Activated CD4-positive, alpha-beta T cell treated with anti-CD3 and anti-CD28 coated beads, Interleukin-2, Interleukin-4, amounts not matched to agents 100 ng/mL and 50 ng/mL, durations not matched to agents 16 hours and 8 hours (primary cell): ENCODE measurements at regions not wholly inside any gene's neighbourhood (a gene's known extent, or its start where the extent isn't known, plus 50 kb on each side); places are given as distances from the start of the nearest gene placed in this dataset.
A peak's percentile ranks its signal among the peaks of the same experiment; 100 is the strongest.
"Not testable (repeated sequence)": the region's sequence is repeated elsewhere in the genome, so short reads cannot be mapped to it uniquely, and the experiment has no call there.

ENCODE experiments used
- DNase-seq: peaks from one replicate; pipeline ENCODE4 v3.0.0-alpha.2; 2020; ENCODE audit warnings: low spot score

DNA sequence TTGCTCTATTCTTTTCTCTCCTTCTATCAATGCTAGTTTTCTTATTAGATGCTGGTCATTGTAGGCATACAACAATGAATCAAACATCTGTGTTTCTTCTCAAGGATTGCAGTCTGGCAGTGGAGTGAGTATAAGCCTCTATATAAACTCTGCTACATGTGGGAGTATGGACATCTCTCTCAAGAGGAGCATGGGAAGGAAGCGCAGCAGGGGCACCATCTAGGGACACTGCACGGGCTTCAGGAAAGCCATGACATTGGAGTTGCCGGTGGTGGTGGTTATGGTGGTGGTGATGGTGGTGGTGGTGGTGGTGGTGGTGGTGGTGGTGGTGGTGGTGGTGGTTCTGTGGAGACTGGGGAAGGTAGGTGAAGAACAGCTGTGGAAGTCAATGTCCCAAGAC is 462.6 kb downstream of the RNF144A start:
- DNase-seq, result no peak

DNA sequence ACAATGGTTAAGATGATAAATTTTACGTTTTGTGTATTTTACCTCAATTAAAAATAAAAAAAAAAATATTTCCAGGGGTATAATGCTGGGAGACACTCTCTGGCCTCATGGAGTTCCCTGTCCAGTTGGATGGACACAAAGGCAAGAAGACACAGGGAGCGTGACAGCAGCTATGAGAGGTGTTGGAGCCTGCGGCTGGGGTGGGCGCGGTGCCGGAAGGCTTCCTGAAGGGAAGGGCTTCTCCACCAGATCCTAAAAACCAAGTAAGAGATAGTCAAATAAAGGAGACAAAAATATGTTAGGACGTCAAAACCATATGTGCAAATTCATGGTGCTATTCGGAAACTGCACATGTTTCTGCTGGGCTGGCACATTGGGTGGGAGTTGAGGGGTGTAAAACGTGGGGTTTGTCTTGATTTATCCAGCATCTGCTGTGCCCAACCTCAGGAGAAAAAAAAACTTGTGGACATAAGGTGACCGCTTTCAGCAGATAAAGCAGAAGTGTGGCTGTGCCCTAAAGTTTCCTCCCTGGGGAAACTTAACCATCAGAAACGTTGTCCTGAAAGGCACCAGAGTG is 467.6 kb downstream of the RNF144A start:
- DNase-seq, result no peak

DNA sequence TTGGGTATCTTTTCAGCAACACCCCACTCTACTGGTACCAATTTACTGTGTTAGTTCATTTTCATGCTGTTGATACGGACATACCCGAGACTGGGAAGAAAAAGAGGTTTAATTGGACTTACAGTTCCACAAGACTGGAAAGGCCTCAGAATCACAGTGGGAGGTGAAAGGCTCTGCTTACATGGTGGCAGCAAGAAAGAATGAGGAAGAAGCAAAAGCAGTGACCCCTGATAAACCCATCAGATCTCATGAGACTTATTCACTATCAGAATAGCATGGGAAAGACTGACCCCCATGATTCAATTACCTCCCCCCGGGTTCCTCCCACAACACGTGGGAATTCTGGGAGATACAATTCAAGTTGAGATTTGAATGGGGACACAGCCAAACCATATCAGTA is 473.1 kb downstream of the RNF144A start:
- DNase-seq, result not testable (repeated sequence)

DNA sequence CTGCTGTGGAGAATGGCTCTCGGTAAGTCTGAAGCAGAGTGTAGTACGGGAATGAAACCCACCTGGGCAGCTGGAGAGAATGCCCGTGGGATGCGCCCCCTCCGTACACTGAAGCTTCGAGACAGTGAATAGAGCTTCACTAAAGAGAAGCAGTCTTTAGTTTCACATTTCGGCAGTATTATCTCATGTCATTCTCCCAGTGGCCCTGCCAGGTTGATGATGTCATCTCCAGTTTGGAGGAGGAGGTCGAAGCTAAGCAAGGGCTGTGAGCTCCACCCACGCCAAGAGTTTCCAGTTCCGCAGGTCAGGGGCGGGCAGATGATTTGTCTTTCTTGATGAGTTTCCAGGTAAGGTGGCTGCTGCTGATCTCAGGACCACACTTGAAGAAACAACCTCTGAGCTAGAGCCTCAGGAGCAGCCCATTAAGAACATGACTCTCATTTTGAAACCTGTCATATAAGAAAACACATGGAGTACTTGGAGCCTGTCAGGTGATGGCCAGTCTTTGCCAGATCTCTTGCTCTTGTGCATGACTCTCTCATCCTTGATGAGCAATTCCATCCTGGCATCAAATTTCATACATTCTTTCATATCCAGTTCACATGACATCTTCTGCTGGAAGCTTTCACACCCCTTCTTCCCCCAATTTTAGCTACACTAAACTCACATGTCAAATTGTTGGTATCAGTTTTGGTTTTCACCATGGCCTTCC is 475.0 kb downstream of the RNF144A start:
- DNase-seq, result no peak

DNA sequence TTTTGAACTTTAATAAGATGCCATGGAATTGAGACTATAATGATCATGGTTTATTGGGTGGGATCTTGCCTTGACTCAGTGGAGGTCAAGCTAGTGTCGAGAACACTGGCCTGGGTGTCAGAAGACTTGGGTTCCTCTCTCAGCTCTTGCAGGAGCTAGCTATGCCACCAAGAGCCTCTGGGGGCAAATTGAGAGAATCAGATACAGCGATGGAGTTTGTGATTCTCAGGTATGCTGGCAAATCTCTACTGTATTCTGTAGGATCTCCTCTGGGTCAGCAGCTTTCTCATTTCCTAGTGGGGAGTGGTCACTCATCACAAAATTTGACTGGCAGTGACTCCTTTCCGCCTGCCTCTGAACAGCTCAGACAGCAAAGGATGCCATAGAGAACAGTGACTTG is 477.0 kb downstream of the RNF144A start:
- DNase-seq, result no peak

DNA sequence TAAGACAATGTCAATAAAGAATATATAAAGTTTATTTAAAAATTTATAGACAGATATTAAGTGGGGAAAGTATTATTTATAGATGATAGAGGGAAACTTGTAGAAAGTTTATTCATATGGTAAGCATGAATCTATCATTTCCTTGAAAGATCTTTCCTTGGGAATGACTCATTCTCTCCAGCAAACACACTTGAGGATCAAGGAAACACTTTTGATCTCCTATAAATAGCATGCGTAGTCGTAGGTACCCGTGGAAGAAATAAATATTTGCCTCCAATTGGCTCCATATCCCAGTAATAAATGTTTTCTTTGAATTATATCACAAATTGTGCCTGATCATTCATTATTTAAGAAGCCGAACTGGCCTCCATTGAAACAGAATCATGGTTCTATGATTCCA is 483.4 kb downstream of the RNF144A start:
- no peak for DNase-seq

DNA sequence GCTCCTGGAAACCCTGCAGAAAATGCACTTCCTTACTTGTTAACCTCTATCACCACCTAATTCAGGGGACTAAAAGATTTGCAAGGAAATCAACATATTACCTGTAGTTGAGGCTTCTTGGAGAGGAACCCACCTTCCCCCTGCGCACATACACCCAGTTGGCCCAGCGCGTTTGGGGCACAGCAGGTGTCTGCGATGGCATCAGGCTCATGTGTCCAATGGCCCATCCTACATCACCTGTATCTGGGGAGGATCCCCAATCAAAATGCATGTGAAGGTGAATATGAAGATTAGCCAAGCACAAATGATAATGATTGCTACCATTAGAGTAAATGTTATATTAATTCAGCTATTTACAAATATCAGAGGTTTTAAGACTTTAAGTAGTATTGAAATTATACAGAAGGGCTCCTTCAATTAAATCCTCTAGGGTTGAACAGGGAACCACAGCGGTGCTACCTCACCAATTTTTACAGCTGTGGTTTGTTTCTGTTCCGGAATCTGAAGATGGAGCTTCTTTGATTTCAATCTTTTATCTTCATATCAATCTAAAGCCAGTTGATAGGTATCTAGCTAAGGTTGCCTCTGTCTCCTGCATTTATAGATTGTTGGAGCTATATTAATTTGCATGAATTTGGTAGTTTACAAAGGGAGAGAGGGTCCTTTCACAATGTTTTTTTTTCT is 486.0 kb downstream of the RNF144A start:
- DNase-seq, result no peak

DNA sequence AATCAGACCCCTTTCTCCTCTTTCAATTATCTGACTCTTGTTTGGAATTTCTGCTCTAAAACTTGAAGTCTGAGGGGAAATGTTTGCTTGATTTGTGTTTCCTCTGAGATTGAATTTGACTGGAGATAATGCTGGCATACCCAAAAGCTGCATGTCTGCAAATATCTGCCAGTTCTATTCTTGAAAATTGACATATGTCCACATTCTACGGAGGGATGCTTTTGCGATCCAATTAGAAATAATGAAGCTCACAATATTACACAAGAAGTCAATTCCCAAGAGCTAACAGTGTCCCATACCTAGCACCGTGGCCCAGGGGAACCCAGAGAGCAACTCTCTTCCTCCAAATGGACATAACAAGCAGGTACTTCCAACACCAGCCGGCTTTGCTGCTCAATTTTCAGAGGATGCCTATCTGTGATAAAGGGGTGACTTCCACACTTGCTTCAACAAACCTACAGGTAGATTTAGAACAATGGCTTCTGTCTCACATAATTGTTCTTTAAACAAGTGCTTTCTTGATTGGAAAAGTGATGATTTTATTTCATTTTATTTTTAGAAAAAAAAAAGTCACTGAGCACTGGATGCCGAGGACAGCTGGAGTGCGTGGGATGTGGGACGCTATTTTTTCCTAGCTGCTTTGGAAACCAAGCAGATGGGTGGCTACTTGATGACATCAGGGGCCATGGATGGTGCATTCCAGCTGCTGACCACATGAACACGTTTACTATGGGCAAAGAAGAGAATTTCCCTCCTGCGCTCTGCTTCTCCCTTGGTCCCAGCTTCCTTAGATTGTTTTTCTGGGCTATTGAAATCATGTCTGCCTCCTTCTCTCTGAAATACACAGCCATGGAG is 488.9 kb downstream of the RNF144A start:
- no peak for DNase-seq

DNA sequence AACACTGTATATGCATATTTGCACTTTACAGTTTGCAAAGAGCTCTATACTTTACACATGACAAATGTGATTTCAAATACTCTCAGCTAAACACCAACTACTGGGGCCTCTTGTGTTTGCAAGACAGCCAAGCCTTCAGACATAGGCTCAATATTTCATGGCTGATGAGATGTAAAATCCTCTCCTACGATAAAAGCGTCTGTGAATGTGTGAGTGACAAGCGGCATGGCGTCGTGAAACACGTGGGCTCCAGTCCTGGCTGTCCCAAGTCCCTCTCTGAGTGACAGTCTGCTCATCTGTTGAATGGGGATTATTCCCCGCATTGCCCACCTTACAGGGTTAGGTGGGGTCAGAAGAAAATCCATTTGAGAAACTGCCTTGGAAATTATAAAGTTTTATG is 489.8 kb downstream of the RNF144A start:
- no peak for DNase-seq

DNA sequence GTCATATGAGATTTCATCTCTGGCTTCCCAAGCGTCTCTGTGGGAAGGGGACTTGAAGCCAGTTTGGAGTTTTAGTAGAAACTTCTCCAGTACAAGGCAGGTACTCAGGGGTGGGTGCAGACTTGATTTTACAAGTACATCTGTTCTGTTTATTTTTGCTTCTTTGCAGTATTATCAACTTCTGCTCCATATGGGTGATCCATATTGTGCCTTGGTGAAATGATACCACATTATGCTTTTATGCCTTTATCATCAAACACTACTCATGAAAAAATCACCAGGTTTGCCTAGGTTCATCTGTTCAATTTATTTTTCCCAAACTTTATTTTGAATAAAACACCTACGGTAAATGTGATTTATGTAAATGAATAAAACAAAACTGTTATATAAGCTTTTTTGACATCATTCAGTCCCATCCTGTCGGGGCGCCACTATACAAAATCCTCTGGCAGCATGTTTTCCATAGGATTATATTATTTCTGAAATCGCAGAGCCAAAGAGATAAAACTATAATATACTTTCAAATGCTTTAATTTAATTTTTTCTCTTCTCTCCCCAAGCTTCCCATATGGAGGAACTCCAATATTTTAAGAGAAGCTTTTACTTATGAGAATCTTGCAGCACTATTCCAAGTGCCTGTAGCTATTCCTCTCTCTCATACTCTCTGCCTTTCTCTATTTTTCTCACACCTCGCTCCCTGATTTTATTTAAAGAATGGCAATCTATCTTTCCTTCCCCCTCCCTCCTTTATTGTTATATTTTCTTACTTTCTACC is 490.9 kb downstream of the RNF144A start:
- DNase-seq, result no peak

DNA sequence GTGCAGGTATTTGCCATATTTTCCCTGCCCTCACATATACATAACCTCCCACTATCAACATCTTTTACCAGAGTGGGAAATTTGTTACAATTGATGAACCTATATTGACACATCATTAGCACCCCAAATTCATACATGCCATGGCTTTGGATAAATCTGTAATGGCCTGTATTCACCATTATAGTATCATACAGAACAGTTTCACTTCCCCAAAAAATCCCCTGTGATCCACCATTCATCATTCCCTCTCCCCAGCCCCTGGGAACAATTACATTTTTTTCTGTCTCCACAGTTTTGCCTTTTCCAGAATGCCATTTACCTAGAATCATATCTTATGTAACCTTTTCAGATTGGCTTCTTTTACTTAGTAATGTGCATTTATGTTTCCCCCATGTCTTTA is 494.5 kb downstream of the RNF144A start:
- DNase-seq, result no peak

DNA sequence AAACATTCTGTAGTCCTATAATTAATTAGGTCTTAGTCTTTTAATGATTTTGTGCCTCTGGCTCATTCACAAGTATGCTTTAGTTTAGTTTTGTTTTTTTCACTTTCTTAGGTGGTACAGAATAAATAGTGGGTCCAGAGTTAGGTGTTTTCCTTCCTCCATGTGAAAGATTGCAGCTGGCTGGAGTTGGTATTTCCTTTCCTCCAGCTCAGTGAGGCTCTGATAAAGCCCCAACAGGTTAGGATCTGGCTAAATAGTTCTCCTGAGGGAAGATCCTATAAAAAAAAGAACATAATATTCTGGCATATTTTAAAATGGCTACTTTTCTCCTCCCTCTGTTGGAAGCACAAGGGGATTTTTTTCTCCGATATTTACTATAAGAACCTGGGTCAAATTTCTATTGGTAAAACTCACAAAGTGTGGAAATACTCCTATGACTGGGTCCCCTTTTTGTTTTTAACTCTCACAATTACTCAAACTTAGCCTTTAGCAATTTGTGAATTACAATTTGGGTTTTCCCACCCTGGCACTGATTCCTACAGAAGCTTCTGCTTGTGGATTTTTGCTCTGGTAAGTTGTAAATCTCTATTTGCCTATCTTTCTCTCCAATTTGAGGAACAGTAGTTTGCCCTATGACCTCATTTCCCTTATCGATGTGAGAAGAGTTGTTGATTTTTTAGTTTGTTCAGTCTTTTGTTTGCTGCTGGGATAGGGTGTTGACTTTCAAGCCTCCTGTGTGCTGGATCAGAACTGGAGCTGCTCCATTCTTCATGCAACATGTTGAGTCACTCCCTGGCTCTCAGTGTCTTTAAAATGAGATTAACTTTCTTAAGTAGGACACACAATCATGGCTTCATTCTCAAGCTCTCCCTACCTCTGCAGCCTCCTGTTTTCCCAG is 500.9 kb downstream of the RNF144A start:
- no peak for DNase-seq

DNA sequence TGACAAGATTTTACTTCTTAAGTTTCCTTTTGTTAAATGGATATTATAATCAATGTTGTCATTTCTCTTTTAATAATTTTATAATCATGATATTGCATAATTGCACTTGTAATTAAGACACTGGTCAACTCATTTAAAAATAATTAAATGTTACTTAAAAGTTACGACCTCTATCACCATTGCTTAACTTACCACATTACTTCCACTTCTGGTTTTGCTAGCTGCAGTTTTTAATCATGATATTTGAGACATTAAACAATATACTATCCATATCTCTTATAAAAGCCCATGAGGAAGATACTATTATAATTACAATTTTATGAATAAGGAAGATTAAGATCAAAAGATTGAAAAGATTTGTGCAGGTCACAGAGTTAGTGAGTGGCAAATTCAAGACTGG is 502.0 kb downstream of the RNF144A start:
- DNase-seq, result no peak

DNA sequence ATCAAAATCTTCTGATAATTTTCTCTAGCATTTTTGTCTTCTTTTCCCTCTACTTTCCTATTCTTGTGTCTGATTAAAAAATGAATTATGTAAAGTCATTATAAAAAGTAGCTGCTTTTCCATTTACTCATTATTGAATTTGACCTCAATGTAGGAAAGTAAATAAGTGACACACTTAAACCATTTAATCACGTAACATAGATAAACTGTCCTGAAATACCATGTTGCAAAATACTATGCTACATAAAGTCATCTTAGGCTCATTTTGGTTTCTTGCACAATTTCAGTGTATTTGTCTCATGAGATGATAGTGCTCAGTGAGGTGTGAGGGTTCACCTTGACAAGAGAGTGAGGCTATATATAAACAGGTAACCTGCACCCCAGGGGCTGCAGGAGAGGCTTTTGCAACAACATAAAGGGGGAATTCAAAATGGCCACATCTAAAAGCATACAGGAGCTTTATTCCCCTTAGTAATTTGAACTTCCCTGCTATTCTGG is 502.7 kb downstream of the RNF144A start:
- no peak for DNase-seq

DNA sequence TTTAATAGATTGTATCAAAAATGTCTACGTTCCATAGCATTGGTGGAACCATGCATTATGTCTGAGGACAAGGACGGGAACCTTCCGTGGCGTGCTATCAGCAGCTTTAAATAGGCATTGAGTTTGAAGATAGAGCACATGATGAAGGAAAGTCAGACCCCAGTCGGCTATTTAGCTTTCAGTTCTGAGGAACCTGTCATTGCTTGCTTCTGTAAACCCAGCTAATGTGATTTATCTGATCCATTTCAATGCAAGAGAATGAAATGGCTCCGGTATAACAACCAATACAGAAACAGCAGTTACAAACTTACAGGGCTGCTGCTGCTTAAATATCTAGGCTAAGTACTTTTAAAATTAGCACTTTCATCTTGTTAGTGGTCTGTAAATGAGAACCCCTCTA is 503.3 kb downstream of the RNF144A start:
- DNase-seq, result no peak

DNA sequence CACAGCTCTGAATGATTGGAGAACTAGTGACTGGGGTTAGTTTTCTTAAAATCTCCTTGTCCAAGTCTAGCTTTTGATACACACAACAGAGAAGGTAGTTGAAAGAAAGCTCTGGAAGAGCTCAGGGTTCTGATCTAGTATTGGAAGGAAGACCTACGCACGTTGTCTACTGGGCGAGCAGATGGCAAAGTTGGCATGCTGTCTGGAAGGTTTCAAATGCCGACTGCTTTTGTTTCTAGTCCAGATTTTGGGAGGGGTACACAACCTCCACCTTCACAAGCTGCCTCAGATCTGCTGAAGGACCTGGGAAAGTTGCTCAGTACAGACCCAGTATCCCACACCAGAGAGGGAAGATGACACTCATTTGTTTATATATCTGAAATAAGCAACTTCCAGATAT is 507.3 kb downstream of the RNF144A start:
- DNase-seq, result no peak

DNA sequence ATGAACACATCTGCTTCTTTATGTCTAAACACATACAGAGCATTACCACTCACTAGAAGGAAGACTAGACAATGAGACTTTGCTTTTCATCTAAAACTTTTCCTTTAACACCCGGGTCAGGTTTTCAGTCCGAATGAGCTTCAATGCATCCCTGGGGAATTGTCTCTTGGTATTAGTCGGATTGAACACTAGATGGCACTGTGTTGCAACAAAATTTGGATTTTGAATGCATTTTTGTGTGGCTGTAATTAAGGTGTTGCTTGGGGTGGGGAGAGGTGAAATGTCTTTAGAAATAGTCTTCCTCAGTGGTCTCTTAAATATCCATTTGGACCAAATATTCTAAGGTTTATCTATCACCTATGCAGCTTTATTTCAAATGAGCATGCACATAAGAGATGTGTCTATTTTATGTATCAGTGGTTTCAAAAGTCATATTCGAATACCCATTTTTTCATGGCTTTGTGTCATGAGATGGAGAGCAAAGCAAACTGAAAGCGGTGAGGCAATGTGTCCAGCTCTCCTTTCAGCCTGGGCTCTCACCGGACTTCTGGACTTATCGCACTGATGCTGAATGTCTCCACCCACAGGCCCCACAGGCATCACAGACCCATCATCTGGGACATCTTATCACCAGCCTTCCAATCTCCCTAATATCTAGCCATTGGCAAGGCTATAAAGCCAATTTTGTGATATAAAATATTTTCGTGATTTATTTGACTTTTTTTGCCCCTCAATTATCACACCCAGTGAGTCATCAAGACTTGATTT is 510.3 kb downstream of the RNF144A start:
- DNase-seq, result peak; percentile 77

DNA sequence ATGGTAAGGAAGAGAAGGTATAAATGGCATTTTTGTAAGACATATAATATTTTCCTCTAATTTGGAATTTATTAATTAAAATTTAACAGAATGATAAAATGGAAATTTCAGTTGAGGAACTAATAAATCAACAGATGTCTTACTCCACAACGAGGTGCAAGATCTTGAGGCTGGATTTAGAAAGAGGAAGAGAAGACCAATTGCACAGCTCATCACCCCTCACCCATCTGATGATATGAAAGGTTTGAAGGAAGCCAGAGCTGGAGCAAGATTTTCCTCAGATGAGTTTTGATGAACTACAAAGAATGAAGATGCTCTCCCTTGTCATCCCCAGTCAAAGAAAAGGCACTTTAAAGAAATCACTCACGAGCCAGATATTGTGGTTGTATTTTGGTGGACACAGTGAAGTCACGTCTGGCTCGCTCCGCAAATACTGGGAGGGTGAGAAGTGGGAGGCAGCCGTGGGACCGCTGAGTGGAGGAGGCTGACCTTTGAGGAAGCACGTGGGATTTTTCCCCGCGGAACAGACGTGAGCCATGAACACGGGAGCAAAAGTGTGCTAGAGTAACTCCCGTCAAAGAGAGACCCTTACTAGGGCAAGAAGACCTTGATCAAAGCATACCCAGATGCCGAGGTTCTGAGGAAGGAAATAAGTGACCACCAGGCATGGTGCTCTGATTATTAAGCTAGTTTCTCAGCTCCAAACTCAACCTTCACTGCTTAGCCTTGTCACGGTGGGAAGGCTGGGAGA is 511.4 kb downstream of the RNF144A start:
- DNase-seq, result no peak

DNA sequence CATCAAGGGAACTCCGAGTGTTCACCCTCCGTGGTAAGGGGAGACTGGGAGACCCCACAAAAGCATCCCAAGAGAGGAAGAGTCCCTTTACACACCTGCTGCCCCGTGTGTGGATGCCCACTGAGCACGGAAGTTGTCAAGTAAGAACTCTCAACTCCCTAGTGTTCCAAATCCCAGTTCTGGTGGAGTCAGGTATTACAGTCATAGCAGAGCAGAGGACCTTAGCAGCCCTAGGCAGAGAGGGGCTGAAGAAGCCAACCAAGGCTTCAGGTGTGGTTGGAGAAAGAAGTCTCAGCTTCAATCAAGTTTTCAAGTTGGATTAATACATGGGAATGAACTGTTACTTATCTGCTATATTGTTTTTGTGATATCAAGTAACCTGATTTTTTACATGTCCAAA is 512.5 kb downstream of the RNF144A start:
- no peak for DNase-seq
